GM21576 (cell line): ENCODE measurements at regions not wholly inside any gene's neighbourhood (a gene's known extent, or its start where the extent isn't known, plus 50 kb on each side); places are given as distances from the start of the nearest gene placed in this dataset.

Experiments used
- ATAC-seq: cut with Tn5 transposase; IDR thresholded peaks from one replicate; pipeline ENCODE4 v1.9.1; 2021; ENCODE audit warnings: mild to moderate bottlenecking, moderate library complexity; ENCODE audit not compliant: unreplicated experiment

DNA sequence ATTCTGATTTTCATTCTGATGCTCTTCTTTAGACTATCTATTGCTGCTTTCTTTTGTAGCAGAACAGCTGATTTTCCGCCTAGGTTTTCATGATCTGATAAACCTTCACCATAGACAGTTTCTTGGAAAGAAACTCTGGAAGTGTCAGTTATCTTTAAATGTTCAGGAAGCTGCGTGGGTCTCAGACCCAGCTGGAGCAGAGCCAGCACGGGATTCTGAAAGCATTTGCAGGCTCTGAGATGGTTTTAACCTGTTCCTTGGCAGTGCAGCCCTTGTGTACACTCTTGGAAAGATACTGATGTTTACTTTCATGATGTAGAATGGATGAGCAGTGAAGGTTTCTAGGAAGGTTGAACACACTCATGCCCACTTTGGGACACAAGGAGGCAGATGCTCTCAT is 178.0 kb upstream of the DMRT1 start:
- no peak for ATAC-seq

DNA sequence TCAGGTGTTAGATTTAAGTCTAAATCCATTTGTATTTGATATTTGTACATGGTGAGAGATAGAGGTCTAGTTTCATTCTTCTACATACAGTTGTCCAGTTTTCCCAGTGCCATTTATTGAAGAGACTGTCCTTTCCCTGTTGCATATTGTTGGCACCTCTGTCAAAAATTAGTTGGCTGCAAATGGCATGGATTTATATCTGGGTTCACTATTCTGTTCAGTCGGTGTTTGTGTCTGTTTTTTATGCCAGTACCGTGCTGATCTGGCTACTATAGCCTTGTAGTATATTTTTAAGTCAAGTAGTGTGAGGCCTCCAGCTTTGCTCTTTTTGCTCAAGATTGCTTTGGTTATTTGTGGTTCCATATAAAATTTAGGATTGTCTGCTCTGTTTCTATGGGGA is 176.2 kb upstream of the DMRT1 start:
- ATAC-seq = no peak

DNA sequence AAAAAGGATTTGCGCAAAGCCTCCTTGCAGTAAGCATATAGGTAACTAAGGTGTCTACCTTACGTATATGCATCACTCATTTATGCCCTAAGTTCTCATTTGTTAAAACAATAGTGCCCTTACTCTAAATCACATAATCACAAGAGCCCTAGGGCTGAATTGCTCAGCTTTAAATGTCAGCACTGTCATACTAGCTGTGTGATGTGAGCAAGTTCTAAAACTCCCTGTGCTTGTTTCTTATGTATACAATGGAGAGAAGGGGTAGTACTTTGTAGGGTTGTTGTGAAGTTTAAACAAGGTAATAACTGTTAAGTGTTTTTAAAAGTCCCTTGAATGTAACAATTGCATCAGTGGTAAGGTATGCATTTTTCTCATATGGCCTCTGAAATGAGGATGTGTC is 169.5 kb upstream of the DMRT1 start:
- ATAC-seq = no peak

DNA sequence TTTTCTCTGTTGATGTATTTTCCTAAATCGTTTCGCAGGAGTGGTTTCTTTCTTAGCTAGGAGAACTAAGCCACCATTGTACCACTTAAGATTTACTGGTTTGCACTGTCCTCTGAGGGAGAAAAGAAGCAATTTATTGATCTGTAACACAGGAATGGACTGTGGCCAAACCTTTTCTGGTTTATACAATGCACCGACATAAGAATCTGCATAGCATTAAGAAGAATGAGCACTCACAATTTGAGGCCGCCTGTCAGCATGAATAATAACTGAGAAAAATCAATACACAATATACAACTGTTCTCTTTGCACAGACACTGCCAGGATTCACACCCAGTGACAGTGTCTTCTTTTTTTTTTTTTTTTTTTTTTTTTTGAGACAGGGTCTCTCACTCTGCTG is 168.6 kb upstream of the DMRT1 start:
- ATAC-seq = no peak

DNA sequence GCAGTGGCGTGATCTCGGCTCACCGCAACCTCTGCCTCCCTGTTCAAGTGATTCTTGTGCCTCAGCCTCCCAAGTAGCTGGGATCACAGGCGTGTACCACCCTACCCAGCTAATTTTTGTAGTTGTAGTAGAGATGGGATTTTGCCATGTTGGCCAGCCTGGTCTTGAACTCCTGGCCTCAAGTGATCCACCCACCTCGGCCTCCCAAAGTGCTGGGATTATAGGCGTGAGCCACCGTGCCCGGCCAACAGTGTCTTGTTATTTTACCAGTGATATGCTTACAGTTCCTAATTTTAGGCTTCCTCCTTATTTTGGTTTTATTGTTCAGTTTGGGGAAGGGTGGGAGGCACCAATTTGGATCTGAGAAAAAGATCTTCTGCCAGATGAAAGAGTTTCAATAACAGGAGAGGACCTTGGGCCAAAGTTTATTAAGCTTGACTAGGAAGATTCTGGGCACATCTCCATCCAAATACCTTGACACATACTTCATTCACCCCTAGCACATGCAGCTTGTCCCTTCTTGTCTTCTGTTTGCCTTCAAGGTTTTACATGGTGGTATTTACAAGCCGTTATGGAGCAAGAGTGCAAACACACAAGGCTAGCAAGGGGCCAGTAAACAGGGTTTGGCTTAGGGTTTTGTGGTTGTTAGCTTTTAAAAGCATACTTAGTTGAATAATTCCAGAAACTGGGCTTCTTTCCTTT is 168.1 kb upstream of the DMRT1 start:
- ATAC-seq = no peak

DNA sequence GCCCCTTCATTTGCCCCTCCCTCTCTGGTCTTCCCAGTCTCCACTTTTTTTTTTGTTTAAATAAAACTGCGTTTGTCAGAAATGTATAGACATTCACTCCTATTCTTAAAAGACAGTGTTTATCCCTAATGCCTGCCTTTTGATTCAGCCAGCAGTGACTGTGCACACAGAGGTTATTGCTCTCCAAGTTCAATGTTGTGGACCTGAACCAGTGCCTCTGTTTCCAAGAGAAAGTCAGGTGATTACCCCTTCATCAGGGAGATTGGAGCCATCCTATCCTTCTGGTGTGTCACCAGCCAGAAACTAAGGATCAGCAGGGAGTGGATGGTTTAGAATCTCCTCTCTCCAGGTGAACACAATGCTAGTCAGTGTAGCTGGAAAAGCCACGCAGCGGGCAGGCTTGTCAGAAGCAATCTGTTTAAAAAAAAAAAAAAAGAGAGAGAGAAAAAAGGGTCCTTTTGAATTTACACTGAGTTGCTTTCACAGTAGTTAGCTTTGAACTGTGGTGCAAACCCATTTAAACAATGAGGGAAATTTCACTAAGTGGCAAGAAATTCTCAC is 167.5 kb upstream of the DMRT1 start:
- ATAC-seq = no peak

DNA sequence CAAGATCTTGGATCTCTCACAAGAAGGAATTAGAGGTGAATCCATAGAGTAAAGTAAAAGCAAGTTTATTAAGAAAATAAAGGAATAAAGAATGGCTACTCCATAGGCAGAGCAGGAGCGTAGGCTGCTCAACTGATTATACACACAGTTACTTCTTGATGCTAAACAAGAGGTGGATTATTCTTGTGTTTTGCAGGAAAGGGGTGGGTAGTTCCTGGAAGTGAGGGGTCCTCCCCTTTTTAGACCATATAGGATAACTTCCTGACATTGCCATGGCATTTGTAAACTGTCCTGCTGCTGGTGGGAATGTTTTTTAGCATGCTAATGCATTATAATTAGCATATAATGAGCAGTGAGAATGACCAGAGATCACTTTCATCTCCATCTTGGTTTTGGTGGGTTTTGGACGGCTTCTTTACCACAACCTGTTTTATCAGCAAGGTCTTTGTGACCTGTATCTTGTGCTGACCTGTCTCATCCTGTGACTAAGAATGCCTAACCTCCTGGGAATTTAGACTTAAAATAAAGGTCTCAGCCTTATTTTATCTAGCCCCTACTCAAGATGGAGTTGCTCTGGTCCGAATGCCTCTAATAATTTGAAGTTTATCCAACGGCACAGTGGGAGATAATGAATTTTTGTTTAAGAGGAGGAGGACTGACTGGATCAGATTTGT is 165.7 kb upstream of the DMRT1 start:
- ATAC-seq = no peak

DNA sequence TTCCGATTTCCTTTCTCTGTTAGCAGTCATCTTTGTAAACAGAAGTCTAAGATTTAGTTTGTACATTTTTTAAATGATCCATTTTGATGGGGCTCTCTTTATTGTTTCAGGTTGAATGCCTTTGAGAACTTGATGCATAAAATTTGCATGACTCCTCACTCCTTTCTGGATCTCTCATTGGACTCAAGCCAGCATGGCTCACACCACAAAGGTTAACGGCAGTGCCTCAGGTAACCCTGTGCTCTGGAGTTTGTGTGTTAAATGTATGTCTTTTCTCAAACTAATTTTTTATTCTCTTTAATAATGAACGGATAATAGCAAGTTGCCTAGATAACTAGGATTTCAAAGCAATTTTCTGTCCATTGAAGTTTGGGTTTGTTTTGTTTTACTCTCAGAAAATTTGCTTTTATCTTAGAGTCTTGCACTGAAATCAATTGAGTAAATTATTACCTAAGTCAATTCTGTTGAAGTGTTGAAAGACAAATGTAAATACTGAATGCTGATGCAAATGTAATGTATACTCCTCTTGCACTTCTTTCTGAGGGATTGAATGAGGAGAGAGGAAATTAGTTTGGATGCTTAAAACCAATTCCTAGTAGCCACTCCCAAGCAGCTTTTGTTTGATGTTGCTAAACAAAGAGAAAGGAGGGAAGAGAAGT is 164.6 kb upstream of the DMRT1 start:
- no peak for ATAC-seq

DNA sequence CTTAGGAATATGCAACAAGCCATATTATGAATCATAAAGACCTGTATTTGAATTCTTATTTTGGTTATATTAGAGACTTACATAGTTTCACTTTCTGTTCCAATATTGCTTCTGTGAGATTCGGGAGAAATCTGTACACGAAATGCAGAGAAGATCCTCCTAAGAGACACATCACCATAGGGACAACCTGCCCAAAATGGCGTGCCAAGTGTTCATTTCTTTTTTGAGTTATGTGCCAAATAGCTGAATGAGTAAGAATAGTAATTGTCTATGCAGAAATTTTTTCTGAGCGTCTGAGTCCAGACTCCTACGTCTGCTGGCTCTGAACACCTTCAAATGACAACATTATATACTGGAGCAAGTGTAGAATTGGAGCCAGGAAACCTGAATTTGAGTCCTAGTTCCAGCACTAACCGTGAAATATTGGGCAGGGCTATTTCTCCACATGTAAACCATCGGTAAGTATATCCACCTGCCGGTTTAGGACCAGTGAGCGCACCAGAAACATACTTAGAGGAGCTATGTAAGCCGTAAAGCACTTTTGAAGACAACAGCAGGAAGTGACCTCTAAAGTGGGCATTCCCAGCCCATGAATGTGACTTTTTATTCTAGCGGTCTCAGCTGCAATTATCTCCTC is 163.9 kb upstream of the DMRT1 start:
- no peak for ATAC-seq

DNA sequence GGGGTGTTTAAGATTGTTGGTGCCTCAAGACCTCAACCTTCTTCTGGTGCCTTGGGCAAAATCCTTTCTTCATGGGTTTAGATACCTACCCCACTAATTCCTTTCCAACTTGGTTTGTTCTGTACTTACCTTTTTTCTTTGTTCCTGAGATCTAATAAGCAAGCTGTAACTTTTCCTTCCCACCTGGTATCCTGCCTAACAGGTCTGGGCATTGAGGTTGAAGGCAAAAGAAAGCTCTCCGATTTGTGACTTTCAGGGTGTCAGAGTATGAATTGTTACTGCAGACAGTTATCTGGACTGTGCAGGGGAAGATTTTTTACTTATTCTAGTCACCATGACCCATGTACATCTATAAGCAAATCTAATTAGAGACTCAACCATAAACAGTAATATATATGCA is 162.6 kb upstream of the DMRT1 start:
- no peak for ATAC-seq

DNA sequence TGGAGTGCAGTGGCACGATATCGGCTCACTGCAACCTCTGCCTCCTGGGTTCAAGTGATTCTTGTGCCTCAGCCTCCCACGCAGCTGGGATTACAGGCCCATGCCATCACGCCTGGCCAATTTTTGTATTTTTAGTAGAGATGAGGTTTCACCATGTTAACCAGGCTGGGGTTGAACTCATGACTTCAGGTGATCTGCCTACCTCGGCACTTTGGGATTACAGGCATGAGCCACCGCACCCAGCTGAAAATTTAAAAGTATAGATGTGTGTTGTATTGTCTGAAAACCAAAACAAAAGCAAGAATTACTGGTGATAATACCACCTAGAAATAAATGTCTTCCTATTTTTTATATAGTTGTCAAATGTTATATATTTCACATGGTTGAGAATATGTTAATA is 162.0 kb upstream of the DMRT1 start:
- ATAC-seq = no peak

DNA sequence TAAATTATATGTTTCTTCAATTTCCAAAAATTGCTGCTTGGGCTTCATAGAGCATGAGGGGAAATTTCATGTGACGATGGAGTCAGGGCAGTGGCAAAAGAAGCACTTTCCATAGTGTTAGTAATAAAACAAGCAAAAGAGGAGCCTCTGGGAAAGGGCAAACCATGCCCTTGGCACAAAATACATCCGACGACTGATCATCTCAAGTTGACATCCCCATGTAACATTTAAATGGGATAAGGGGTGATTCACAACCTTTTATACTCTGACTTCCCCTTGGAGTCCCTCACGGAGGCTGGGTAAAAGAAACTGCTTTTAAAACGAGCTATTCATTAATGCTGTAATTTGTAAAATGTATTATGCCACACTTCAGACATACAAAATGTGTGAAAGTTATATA is 161.4 kb upstream of the DMRT1 start:
- no peak for ATAC-seq

DNA sequence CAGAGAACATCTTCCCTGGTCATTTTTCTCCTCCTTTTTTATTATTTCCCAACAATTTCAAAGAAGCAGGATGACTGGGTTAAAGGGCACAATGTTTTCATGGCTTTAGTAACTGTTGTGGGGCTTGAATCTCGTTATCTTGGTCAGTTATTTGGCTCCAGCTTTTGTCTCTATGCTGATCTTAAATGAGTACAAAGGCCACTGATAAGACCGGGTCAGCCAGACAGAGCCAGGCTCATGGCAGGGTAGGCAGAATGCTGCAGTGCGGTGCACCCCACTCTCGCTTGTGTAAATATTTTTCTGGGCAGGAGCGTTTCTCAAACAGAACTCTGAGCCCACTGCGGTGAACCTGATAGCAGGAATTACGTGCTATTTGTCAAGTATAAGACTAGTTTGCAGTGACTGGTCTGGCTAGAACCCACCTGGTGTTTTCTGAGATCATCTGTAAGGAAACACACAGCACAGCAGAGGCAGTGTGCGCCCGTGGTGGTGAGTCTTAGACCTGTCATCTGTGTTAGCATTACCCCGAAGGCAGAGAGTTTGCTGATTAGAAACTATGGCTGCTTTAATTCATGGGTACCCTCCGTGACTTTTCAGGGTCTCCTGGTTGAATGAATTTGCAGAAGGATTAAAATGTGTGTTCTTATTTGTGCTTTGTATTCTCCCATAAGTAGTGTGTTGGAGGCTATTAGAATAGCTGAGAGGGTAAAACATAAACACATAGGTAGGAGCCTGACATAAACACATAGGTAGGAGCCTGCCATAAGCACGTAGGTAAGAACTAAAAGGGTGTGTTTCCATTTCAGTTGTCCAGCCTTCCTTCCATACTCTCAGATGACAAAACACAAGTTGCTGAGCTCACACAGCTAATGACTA is 158.6 kb upstream of the DMRT1 start:
- no peak for ATAC-seq

DNA sequence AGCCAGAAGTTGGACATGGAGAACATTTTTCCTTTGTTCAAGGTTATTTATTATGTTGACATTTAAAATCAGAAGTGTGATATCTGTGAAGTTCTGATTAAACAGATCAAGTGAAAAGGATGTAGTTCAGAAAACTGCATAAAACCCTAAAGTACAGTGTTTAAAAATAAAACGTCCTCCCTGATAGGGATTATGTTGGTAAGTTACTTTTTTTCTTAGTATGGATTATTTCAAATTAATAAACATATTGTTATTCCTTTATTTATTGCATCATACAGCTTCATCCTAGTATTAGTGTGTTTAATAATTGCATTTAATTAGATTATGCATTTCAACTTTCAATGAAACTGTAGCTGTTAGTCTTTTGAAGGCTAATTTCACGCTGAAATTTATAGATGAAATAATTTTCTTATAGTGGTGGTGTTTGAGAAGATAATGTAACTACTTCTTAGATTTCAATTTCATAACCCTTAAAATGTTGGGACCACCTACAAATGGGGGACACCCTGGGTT is 157.9 kb upstream of the DMRT1 start:
- ATAC-seq = no peak

DNA sequence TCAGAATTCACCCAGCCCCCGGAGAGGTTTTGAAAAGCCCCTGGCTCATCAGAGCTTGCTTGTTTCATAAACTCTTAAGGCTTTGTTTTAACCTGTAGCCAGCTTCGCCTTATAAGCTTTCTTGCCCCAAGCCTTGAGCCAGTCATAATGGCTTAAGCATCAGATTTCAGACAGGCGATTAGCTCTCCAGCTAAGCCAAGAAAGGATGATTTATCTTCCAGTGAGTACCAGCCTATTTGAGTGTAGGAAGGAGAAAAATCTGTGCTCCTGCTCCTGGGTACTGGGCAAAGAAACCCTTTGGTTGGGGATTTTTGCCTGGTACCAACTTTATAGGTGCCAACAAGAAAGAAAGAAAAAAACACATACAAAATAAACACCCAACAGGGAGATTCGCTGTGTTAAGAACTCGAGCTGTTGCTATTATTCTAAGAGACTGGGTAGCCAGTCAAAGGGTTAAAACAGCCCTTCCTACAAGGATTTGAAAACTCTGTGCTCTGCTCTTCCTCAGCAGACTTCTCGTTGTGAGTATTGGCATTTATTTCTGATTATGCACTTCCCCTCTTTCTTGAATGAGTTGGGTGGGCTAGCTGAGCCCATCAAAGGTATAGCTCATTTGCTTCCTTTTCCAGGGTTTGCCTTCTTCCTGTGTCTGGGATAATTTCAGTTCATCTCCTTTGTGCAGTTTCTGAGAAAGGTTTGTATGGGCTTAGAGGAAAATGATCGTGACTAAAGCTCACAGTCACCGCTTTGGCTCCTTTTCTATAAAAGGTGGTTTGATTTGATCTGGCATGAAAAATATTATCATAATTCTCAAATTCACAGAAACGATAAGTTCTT is 157.2 kb upstream of the DMRT1 start:
- ATAC-seq = no peak

DNA sequence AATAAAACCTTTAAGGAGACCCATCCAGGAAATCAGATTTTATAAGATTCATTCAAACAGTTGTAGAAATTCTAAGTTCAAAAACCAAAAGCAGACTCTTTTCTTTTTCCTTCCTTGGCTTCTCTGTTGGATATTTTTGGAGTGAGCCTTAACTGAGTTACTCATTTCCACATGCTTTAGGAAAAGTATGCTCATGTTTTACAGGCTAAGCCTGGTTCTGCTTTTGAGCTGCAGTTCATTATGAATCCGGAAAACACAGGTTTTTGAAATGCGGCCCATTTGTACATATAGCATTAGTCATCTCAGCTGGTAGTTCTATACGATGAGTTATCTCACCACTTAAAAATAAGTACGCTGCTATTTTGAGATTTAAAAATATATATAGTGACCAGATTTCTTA is 156.6 kb upstream of the DMRT1 start:
- no peak for ATAC-seq

DNA sequence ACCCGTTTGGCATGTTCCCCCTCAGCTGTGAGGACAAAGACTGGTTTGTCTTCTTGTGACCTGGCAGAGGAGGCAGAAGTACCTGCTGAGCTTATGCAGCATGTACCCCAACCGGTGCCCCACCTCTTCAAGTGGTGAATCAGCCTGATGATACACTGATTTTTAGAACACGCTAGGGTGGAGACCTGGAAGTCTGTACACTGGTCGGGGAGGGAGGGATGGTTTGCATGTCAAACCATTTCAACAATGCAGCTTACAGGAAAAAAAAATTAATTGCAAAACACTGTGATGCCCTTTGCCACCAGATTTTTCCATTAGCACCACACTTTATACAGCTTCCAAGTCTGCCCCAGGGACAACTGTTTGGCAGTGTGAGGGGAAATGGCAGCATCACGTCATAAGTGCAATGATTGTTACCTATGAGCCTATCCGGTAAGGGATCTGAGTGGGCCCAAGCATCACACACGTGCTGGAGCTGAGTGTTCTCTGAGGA is 155.1 kb upstream of the DMRT1 start:
- ATAC-seq = no peak

DNA sequence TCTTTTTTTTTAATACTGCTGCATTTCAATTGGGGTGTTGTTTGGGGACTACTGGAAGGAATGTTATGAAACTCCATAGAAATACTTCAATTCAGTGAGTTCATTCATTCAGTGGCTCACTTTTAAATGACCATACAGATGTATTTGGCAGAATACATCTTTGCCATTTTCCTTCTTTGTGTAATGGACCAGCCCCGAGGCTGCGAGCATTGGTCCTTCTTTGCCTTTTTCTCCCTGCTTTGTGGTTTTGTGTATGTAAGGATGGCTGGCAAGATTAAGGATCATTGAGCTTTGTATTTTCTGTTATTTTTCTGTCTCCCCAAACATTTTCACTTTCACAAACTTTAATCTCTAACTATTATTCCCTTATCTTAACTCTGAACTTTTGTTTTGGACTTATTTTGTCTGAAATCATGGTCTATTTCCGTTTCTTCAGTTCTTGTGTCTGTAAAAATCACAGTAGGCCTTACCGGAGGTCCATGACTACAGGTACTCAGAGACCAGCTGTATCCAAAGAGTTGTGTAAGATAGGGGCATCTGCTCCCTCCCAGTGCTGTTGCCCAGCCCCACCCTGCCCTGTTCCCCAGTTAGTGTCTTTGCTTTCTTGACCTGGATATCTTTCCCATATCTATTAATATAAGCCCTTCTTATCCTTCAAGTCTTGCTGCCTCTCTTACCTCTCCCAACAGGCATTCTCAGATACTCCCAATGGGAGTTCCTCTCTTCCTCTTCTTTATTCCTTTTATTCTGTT is 154.3 kb upstream of the DMRT1 start:
- ATAC-seq = no peak

DNA sequence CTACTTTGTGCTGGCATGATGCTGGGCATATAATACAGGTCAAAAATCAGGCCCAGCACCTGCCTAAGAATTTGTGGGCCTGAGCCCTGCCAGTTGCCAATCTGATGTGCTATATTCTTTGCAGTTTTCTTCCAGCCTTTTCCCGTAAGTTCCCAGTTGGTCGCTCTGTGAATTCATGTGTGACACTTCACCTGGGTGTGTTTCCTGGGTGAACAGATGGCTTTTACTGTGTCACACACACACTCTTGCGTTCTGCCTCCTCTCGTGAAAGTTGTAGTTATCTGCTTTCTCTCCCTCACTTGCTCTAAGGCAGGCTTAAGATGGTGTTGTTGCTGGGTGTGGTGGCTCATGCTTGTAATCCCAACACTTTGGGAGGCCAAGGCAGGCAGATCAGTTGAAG is 153.5 kb upstream of the DMRT1 start:
- no peak for ATAC-seq
